Endothelial cell of umbilical vein (primary cell): ENCODE measurements at regions not wholly inside any gene's neighbourhood (a gene's known extent, or its start where the extent isn't known, plus 50 kb on each side); places are given as distances from the start of the nearest gene placed in this dataset.

Experiments used
- BruUV-seq: library from RNA; stranded (reverse); fragments of 400-500 nt; replicated peaks from 2 replicates; lab custom pipeline; 2021; lab: Mats Ljungman, UMichigan
- CTCF ChIA-PET: fragments of 300-600, 350-600 bp; sonication (Branson Sonifier 250); formaldehyde crosslinking; loops from one replicate; lab custom pipeline; 2021; ENCODE audit warnings: antibody characterized with exemption, inconsistent platforms; lab: Charles Lee
- POLR2A ChIA-PET: fragments of 300-600, 350-600 bp; sonication (Branson Sonifier 250); formaldehyde crosslinking; loops from one replicate; lab custom pipeline; 2021; ENCODE audit warnings: antibody characterized with exemption, inconsistent platforms; lab: Charles Lee
- DNase-seq: peaks from one replicate; pipeline ENCODE4 v3.0.0-alpha.2; 2011; ENCODE audit warnings: low read depth, low spot score
- FAIRE-seq: peaks from 2 replicates; lab custom pipeline; 2011; peaks lifted over from hg19 to GRCh38; lab: Jason Lieb, UNC
- H2AFZ ChIP-seq: 2 replicates; pipeline ENCODE4 v1.6.0; 2012; ENCODE audit warnings: low read depth, low read length, control low read depth, inconsistent platforms
- H3K27ac ChIP-seq: 2 replicates; pipeline ENCODE4 v1.5.1; 2011; ENCODE audit warnings: low read depth, mild to moderate bottlenecking, control low read depth, low read length, moderate library complexity; ENCODE audit not compliant: insufficient read depth
- H3K27me3 ChIP-seq, 2 experiments: 2 replicates each; pipeline versions ENCODE4 v1.6.0 to v1.6.1; 2011; ENCODE audit warnings: low read length in 2 of 2, mixed read lengths in 1 of 2; ENCODE audit not compliant: control insufficient read depth in 2 of 2, insufficient read depth in 2 of 2
- H3K36me3 ChIP-seq, 2 experiments: 2 replicates in 1 of 2; 3 replicates in 1 of 2; pipeline ENCODE4 v1.5.1; 2011; ENCODE audit warnings: low read length in 2 of 2, mild to moderate bottlenecking in 1 of 2, moderate library complexity in 1 of 2; ENCODE audit not compliant: control insufficient read depth in 2 of 2, insufficient read depth in 2 of 2; ENCODE audit errors: extremely low read depth in 1 of 2
- H3K4me1 ChIP-seq: 3 replicates; pipeline ENCODE4 v1.5.1; 2011; ENCODE audit warnings: mild to moderate bottlenecking, low read length; ENCODE audit not compliant: control insufficient read depth, insufficient read depth; ENCODE audit errors: extremely low read depth
- H3K4me2 ChIP-seq: 2 replicates; pipeline ENCODE4 v1.6.1; 2011; ENCODE audit warnings: low read length, control low read depth, mixed read lengths; ENCODE audit not compliant: insufficient read depth
- H3K4me3 ChIP-seq, 3 experiments: fragments of 200-600 bp in 1 of 3; sonication (generic), shearing (Covaris generic) in 1 of 3; replicated peaks in 1 of 3; 2 replicates each; pipeline ENCODE4 v1.5.1; 2011 to 2016; ENCODE audit warnings: control low read depth in 3 of 3, low read length in 3 of 3, mild to moderate bottlenecking in 2 of 3, inconsistent platforms in 1 of 3, low read depth in 1 of 3, moderate library complexity in 1 of 3; ENCODE audit not compliant: insufficient read depth in 1 of 3
- H3K79me2 ChIP-seq: 2 replicates; pipeline ENCODE4 v1.6.0; 2012; ENCODE audit warnings: low read length, inconsistent platforms; ENCODE audit not compliant: control insufficient read depth, insufficient read depth
- H3K9ac ChIP-seq: replicated peaks from 2 replicates; pipeline ENCODE3; 2011; ENCODE audit warnings: low read length, control low read depth; ENCODE audit not compliant: insufficient read depth; ENCODE audit errors: extremely low read depth
- H3K9me1 ChIP-seq: replicated peaks from 3 replicates; pipeline ENCODE4 v1.6.0; 2011; ENCODE audit warnings: mild to moderate bottlenecking, low read length; ENCODE audit not compliant: control insufficient read depth, insufficient read depth; ENCODE audit errors: extremely low read depth
- H3K9me3 ChIP-seq: replicated peaks from 2 replicates; pipeline ENCODE4 v1.5.1; 2012; ENCODE audit warnings: low read length, inconsistent platforms; ENCODE audit not compliant: control insufficient read depth, insufficient read depth
- H4K20me1 ChIP-seq: replicated peaks from 2 replicates; pipeline ENCODE3; 2011; ENCODE audit warnings: mild to moderate bottlenecking, low read length; ENCODE audit not compliant: control insufficient read depth, insufficient read depth; ENCODE audit errors: extremely low read depth
- CTCF ChIP-seq, 2 donors: IDR thresholded peaks; 1 replicate in 1 of 2; 2 replicates in 1 of 2; pipeline ENCODE4 v1.5.1; 2011; ENCODE audit warnings: low read length in 2 of 2, mild to moderate bottlenecking in 2 of 2, moderate library complexity in 2 of 2, control low read depth in 1 of 2, inconsistent platforms in 1 of 2, low read depth in 1 of 2; ENCODE audit not compliant: insufficient read depth in 1 of 2; ENCODE audit errors: extremely low read depth in 1 of 2
- EZH2 ChIP-seq: IDR thresholded peaks from 2 replicates; pipeline ENCODE4 v1.6.1; 2012; ENCODE audit warnings: borderline replicate concordance, low read depth, mild to moderate bottlenecking, moderate library complexity, low read length, inconsistent platforms; ENCODE audit not compliant: severe bottlenecking
- FOS ChIP-seq: IDR thresholded peaks from 2 replicates; pipeline ENCODE4 v1.6.1; 2011; ENCODE audit warnings: mild to moderate bottlenecking, low read length, moderate library complexity, borderline replicate concordance; ENCODE audit not compliant: insufficient read depth
- GATA2 ChIP-seq: IDR thresholded peaks from 2 replicates; pipeline ENCODE4 v1.7.0; 2011; ENCODE audit warnings: low read depth, mild to moderate bottlenecking, moderate library complexity, mixed read lengths, low read length; ENCODE audit not compliant: insufficient read length, insufficient read depth
- JUN ChIP-seq: IDR thresholded peaks from 2 replicates; pipeline ENCODE4 v1.6.1; 2011; ENCODE audit warnings: borderline replicate concordance, low read depth; ENCODE audit not compliant: insufficient read length, insufficient read depth
- MAX ChIP-seq: IDR thresholded peaks from 2 replicates; pipeline ENCODE4 v1.6.1; 2011; ENCODE audit not compliant: insufficient read depth, insufficient read length
- MYC ChIP-seq: IDR thresholded peaks from one replicate; pipeline ENCODE4 v1.6.1; 2011; ENCODE audit warnings: mild to moderate bottlenecking, low read depth, low read length
- POLR2A ChIP-seq: IDR thresholded peaks from 2 replicates; pipeline ENCODE4 v1.6.1; 2012; ENCODE audit warnings: low read depth, mild to moderate bottlenecking, control low read depth, low read length
- POLR2AphosphoS5 ChIP-seq: IDR thresholded peaks from 2 replicates; pipeline ENCODE4 v1.6.1; 2012; ENCODE audit warnings: low read depth, mild to moderate bottlenecking, control low read depth, low read length, moderate library complexity; ENCODE audit not compliant: insufficient read depth
- dilution Hi-C: fragments of 300-500 bp; cut with MboI; formaldehyde crosslinking; loops from one replicate; pipeline ENCODE4 v1.15.0; 2019; ENCODE audit warnings: low sequenced_read_pairs; ENCODE audit not compliant: extremely low pct_ligation_motif_present
- intact Hi-C: fragments of 100-400 bp; cut with micrococcal nuclease; formaldehyde crosslinking; loops from one replicate; pipeline ENCODE4 v1.10.0; 2022

GRCh38 chr3:147940405-147941193 lies 531.4 kb downstream of the ZIC1 start:
- Histone ChIP-seq H3K4me1 (peaks cover 13% of the 10 kb centered on the region), H3K9me1 (no peaks in the 10 kb centered on the region), H2AFZ (no peak overlapping the region), H3K9ac (no peak overlapping the region), H3K36me3 (no peaks in the 10 kb centered on the region), H3K4me2 (no peak overlapping the region), H3K79me2 (no peaks in the 10 kb centered on the region), H3K9me3 (no peaks in the 10 kb centered on the region), H3K27ac (no peak overlapping the region), H3K27me3 (no peaks in the 10 kb centered on the region), H4K20me1 (no peaks in the 10 kb centered on the region), H3K4me3 (no peak overlapping the region)
- FAIRE-seq: no peak
- no TSS peak for BruUV-seq
- dilution Hi-C loops: no loop called here
- DNase-seq: no peak
- ChIA-PET CTCF (interaction anchor here (2.0 kb wide), 1 partner anchor 137 kb away, joined by 6 read pairs; no protein-coding TSS in a partner anchor), POLR2A (no interaction called here)
- intact Hi-C loops: loop anchor here (5.0 kb wide), 1 partner anchor 137 kb away; no protein-coding TSS in a partner anchor
- TF ChIP-seq GATA2 (no peak), MYC (no peak), EZH2 (no peak), POLR2AphosphoS5 (no peak), POLR2A (no peak), CTCF (IDR thresholded peaks at IDR 0.05; ENCODE audit: extremely low read depth in 1 of 2, insufficient read depth in 1 of 2, low read depth in 1 of 2, low read length in 2 of 2) (no peak), MAX (no peak), JUN (no peak), FOS (no peak)
